Psoas muscle (tissue), 7 donors: ENCODE measurements at regions not wholly inside any gene's neighbourhood (a gene's known extent, or its start where the extent isn't known, plus 50 kb on each side); places are given as distances from the start of the nearest gene placed in this dataset.

Experiments
- ATAC-seq, 4 donors: fragments of 200-7000 bp; cut with Tn5 transposase; one replicate each; pipeline ENCODE4 v1.9.1; 2020; ENCODE audit warnings: moderate library complexity in 3 of 4, mild to moderate bottlenecking in 2 of 4
- DNase-seq, 2 donors: peaks; one replicate each; pipeline ENCODE4 v3.0.0-alpha.2; 2020
- H3K27ac ChIP-seq: fragments of 200-600 bp; one replicate; pipeline ENCODE4 v1.8.0; 2022
- H3K27me3 ChIP-seq, 3 donors: fragments of 200-600 bp in 1 of 3; one replicate each; pipeline versions ENCODE4 v1.6.1 to v1.8.0; 2013 to 2022; ENCODE audit warnings: low read length in 2 of 3, mild to moderate bottlenecking in 2 of 3, moderate library complexity in 1 of 3; ENCODE audit not compliant: insufficient read depth in 3 of 3
- H3K36me3 ChIP-seq, 2 donors: fragments of 200-600 bp in 1 of 2; one replicate each; pipeline versions ENCODE4 v1.6.1 to v1.8.0; 2013 to 2022; ENCODE audit warnings: low read depth in 1 of 2, mild to moderate bottlenecking in 1 of 2, moderate library complexity in 1 of 2; ENCODE audit not compliant: insufficient read depth in 1 of 2
- H3K4me1 ChIP-seq: fragments of 200-600 bp; one replicate; pipeline ENCODE4 v1.8.0; 2022
- H3K4me3 ChIP-seq: fragments of 200-600 bp; one replicate; pipeline ENCODE4 v1.8.0; 2022; ENCODE audit warnings: mild to moderate bottlenecking
- H3K9me3 ChIP-seq: fragments of 200-600 bp; one replicate; pipeline ENCODE4 v1.8.0; 2022
- WGBS, 3 donors: extraction: QIAGEN DNeasy Blood & Tissue Kit; methylation state at CpG; one replicate each; pipeline versions ENCODE4 v1.1.6 to v1.1.7; 2013; 5-methylcytosine and 5-hydroxymethylcytosine counted together
- intact Hi-C, 2 donors: fragments of 100-400 bp; cut with DNase I; formaldehyde crosslinking; loops; one replicate each; pipeline versions ENCODE4 v1.11.0 to v1.14.2; 2022
- TF ChIP-seq, protein P1 (sequence below): fragments of 200-600 bp; IDR thresholded peaks from one replicate; pipeline ENCODE4 v1.8.0; 2022; ENCODE audit warnings: antibody characterized with exemption
- donor health status: healthy with polysubstance abuse.
- donor health status: DM: no; HTN: no; CAD: no; lungs with moderate emphysema.
- donor health status: Bipolar disorder and iron deficiency.
- donor health status: healthy.
- donor health status: DM: yes; HTN: yes; CAD: no.
- donor health status: DM: no; HTN: no; CAD: no.
- donor health status: DM: yes; HTN: yes; CAD: no.

DNA sequence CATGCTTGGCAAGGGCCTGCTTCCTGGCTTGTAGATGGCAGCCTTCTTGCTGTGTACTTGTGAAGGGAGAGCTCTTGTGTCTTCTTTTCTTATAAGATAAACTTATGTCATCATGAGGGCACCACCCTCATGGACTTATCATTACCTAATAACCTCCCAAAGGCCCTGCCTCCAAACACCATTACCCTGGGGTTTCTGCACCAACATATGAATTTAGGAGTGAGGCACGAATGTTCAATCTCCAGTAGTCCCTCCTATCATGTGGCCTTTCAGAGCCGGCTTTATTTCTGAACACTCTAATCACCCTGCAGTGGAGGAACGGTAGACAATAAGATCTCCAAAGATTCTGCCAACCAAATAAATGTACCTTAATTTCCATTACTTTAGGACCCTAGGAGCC is 144.3 kb downstream of the ABCC12 start:
- no peaks in the 10 kb centered on the region for H3K27me3 ChIP-seq
- H3K4me1 ChIP-seq, result no peaks in the 10 kb centered on the region
- DNase-seq, result no peak
- no peak overlapping the region for H3K4me3 ChIP-seq
- H3K9me3 ChIP-seq, result no peaks in the 10 kb centered on the region
- WGBS, 3 donors, result 55 to 62% (median 58%) methylated on average over 3 of the region's 3 CpGs
- intact Hi-C loops, result no loop called here
- H3K36me3 ChIP-seq, result no peaks in the 10 kb centered on the region
- no peak overlapping the region for H3K27ac ChIP-seq
- ATAC-seq, result no peak
- TF ChIP-seq, protein P1, sequence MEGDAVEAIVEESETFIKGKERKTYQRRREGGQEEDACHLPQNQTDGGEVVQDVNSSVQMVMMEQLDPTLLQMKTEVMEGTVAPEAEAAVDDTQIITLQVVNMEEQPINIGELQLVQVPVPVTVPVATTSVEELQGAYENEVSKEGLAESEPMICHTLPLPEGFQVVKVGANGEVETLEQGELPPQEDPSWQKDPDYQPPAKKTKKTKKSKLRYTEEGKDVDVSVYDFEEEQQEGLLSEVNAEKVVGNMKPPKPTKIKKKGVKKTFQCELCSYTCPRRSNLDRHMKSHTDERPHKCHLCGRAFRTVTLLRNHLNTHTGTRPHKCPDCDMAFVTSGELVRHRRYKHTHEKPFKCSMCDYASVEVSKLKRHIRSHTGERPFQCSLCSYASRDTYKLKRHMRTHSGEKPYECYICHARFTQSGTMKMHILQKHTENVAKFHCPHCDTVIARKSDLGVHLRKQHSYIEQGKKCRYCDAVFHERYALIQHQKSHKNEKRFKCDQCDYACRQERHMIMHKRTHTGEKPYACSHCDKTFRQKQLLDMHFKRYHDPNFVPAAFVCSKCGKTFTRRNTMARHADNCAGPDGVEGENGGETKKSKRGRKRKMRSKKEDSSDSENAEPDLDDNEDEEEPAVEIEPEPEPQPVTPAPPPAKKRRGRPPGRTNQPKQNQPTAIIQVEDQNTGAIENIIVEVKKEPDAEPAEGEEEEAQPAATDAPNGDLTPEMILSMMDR, result no peak

DNA sequence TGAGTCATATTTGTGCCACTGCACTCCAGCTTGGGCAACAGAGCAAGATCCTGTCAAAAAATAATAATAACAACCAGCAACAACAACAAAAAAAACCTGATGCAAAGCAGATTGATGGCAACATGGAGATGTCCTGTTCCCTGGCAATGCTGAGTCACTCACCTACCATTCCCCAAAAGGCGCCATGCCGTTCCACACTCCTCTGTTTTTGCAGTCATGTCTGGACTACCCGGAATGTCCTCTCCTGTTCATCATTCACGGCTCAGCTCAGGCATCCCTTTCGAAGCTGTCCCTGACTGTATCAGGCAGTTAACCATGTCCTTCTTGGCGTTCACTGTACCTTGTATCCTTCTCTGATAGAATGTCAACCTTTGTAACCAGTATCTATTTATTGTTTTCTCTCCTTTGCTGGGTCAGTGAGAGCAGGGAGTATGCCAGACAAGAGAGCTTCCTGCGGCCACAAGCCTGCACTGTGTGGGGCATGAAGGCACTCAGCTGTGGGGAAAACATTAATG is 147.7 kb downstream of the ABCC12 start:
- no peak for DNase-seq
- no peak overlapping the region for H3K4me3 ChIP-seq
- intact Hi-C loops, result no loop called here
- no peaks in the 10 kb centered on the region for H3K9me3 ChIP-seq
- no peaks in the 10 kb centered on the region for H3K4me1 ChIP-seq
- ATAC-seq, result no peak
- 82 to 87% (median 87%) methylated on average over 7 of the region's 7 CpGs for WGBS, 3 donors
- no peaks in the 10 kb centered on the region for H3K36me3 ChIP-seq
- TF ChIP-seq, protein P1, result no peak
- H3K27me3 ChIP-seq, result no peaks in the 10 kb centered on the region
- H3K27ac ChIP-seq, result no peak overlapping the region

DNA sequence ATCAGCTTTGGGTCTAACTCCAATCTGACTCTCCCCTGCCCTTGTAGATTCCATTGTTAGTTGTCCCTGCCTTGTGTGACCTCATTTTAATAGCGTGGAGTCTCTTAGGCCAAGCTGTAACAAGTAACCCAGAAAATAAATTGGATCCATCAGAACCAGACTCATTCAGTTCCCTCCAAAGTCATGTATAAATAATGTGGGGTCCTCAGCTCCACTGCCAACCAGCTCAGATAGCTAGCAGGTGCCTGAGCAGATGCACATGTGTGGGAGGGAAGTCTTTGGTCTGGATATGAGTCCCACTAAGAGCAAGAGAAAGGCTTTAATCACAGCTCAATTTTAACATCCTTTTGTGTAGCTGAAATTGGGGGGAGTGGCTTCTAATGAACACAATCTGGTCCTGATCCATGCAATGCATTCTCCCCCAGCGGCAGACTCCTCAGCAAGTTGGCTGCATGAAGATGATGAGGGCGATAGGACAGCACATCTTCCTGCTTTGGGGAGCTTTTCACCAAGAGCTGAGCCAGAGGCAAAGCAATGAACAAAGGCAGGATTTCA is 151.6 kb downstream of the ABCC12 start:
- Histone ChIP-seq H3K27me3 (no peaks in the 10 kb centered on the region), H3K9me3 (no peaks in the 10 kb centered on the region), H3K36me3 (no peaks in the 10 kb centered on the region), H3K4me1 (no peaks in the 10 kb centered on the region), H3K27ac (no peak overlapping the region), H3K4me3 (no peak overlapping the region)
- ATAC-seq (no peak), DNase-seq (no peak)
- 30 to 63% (median 44%) methylated on average over 3 of the region's 3 CpGs for WGBS, 3 donors
- intact Hi-C loops, result no loop called here
- TF ChIP-seq, protein P1, result no peak

DNA sequence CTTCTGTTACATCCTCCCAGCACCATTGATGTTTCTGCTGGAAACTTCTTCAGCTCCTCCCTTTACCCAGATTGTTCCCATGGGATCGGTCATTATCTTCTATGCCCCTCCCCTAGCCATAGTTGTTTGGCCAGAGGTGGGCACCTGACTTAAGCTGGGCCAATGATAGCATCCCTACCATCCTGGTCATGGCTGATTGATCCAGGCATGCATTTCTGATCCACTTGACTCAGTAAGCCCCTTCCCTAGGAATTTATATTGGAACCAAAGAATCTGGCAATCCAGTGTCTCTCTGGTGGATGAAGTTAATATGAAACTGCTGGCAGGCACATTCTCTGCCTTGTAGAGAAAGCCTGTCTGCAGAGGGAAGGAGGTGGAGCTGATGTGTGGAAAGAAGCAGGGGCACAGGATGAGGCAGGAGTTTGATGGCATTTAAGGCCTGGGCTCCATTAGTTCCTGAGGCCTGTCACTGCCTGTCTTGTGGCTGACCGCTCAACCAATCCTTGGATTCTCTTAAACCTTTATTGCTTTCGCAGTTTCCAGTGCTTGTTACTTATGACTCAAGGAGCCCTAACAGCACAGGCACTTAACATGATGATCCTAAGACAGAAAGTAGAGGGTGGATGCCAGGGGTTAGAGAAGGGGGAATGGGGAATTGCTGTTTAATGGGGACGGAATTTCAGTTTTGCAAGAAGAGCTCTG is 152.4 kb downstream of the ABCC12 start:
- TF ChIP-seq, protein P1, result no peak
- 58 to 82% (median 67%) methylated on average over 4 of the region's 4 CpGs for WGBS, 3 donors
- no peaks in the 10 kb centered on the region for H3K9me3 ChIP-seq
- H3K4me1 ChIP-seq, result no peaks in the 10 kb centered on the region
- H3K36me3 ChIP-seq, result no peaks in the 10 kb centered on the region
- intact Hi-C loops, result no loop called here
- H3K4me3 ChIP-seq, result no peak overlapping the region
- no peak overlapping the region for H3K27ac ChIP-seq
- ATAC-seq (no peak), DNase-seq (no peak)
- no peaks in the 10 kb centered on the region for H3K27me3 ChIP-seq
